ENCODE measurements at regions not wholly inside any gene's neighbourhood (a gene's known extent, or its start where the extent isn't known, plus 50 kb on each side); places are given as distances from the start of the nearest gene placed in this dataset.

DNA sequence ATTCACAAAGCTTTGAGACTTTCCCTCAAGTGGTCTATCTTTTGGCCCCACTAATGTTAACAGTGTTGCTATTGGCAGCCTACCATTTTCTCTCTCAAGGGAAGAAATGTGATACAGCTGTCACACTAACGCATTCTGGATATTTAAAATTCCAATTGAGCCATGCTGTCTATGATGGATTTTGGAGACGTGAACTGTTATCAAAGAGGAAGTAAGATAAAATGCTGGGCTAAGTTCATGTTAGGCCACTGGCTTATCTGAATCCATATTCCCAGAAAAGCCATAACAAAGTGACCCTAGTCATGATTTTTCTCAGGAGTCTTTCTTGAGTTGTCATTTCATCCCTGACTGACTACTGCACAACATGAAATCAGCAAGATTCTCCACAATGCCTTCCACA lies 200.2 kb downstream of the PHLDA1 start:
- TF ChIP-seq EZH2 (IDR thresholded peaks at IDR 0.05; ENCODE audit: insufficient read depth, poor library complexity, severe bottlenecking) (no peak), EZH2phosphoT487 (IDR thresholded peaks at IDR 0.05; ENCODE audit: insufficient read depth, low read depth) (no peak)
